H9 (cell line): ENCODE measurements at regions not wholly inside any gene's neighbourhood (a gene's known extent, or its start where the extent isn't known, plus 50 kb on each side); places are given as distances from the start of the nearest gene placed in this dataset.

ENCODE experiments used
- DNase-seq: peaks from one replicate; pipeline ENCODE4 v3.0.0-alpha.2; 2017
- H2AFZ ChIP-seq: one replicate; pipeline ENCODE4 v1.6.1; 2013; ENCODE audit warnings: mild to moderate bottlenecking, low read length, control low read depth, moderate library complexity
- H2AK5ac ChIP-seq: 2 replicates; pipeline ENCODE4 v1.6.1; 2013; ENCODE audit warnings: low read length, control low read depth, mixed read lengths; ENCODE audit not compliant: insufficient read length
- H2BK120ac ChIP-seq: one replicate; pipeline ENCODE4 v1.6.1; 2013; ENCODE audit warnings: low read depth, mild to moderate bottlenecking, low read length, control low read depth, inconsistent platforms; ENCODE audit not compliant: poor library complexity, severe bottlenecking
- H2BK12ac ChIP-seq: 2 replicates; pipeline ENCODE4 v1.6.1; 2013; ENCODE audit warnings: low read length, control low read depth, mixed read lengths, low read depth; ENCODE audit not compliant: insufficient read length
- H2BK15ac ChIP-seq: 2 replicates; pipeline ENCODE4 v1.6.1; 2013; ENCODE audit warnings: low read depth, low read length, control low read depth
- H2BK20ac ChIP-seq: one replicate; pipeline ENCODE4 v1.6.1; 2013; ENCODE audit warnings: low read depth, mild to moderate bottlenecking, low read length, control low read depth, inconsistent platforms; ENCODE audit not compliant: poor library complexity, severe bottlenecking
- H2BK5ac ChIP-seq: 2 replicates; pipeline ENCODE4 v1.6.1; 2013; ENCODE audit warnings: low read length, control low read depth, mixed read lengths; ENCODE audit not compliant: insufficient read length
- H3K14ac ChIP-seq: 2 replicates; pipeline ENCODE4 v1.6.1; 2013; ENCODE audit warnings: low read length, control low read depth; ENCODE audit not compliant: insufficient read depth
- H3K18ac ChIP-seq: 2 replicates; pipeline ENCODE4 v1.6.1; 2013; ENCODE audit warnings: low read depth, mild to moderate bottlenecking, mixed read lengths, low read length, control low read depth; ENCODE audit not compliant: insufficient read length
- H3K23ac ChIP-seq: 2 replicates; pipeline ENCODE4 v1.6.1; 2013; ENCODE audit warnings: low read length, control low read depth, mixed read lengths, low read depth; ENCODE audit not compliant: insufficient read length
- H3K23me2 ChIP-seq: 2 replicates; pipeline ENCODE4 v1.6.1; 2013; ENCODE audit warnings: low read depth, mild to moderate bottlenecking, mixed read lengths, low read length, control low read depth; ENCODE audit not compliant: insufficient read length, poor library complexity, severe bottlenecking
- H3K27ac ChIP-seq: 2 replicates; pipeline ENCODE4 v1.5.1; 2013; ENCODE audit warnings: low read length, control low read depth, mixed read lengths, low read depth; ENCODE audit not compliant: insufficient read length
- H3K27me3 ChIP-seq: 2 replicates; pipeline ENCODE4 v1.6.1; 2013; ENCODE audit warnings: low read length, control low read depth, inconsistent platforms; ENCODE audit not compliant: insufficient read depth
- H3K4ac ChIP-seq: 2 replicates; pipeline ENCODE4 v1.6.1; 2013; ENCODE audit warnings: low read depth, mild to moderate bottlenecking, control low read depth, inconsistent platforms, low read length, moderate library complexity
- H3K4me1 ChIP-seq: 2 replicates; pipeline ENCODE4 v1.6.1; 2013; ENCODE audit warnings: low read length, control low read depth, inconsistent platforms; ENCODE audit not compliant: insufficient read depth
- H3K4me2 ChIP-seq: 2 replicates; pipeline ENCODE4 v1.6.1; 2013; ENCODE audit warnings: low read length, control low read depth, mixed read lengths; ENCODE audit not compliant: insufficient read length, insufficient read depth
- H3K56ac ChIP-seq: 2 replicates; pipeline ENCODE4 v1.6.1; 2013; ENCODE audit warnings: low read depth, mild to moderate bottlenecking, mixed read lengths, low read length, control low read depth; ENCODE audit not compliant: insufficient read length
- H3K79me1 ChIP-seq: 2 replicates; pipeline ENCODE4 v1.6.1; 2013; ENCODE audit warnings: low read depth, mild to moderate bottlenecking, moderate library complexity, low read length, control low read depth, inconsistent platforms; ENCODE audit not compliant: insufficient read depth, poor library complexity, severe bottlenecking
- H3K79me2 ChIP-seq: 2 replicates; pipeline ENCODE4 v1.6.1; 2013; ENCODE audit warnings: low read length, control low read depth, inconsistent platforms; ENCODE audit not compliant: insufficient read depth
- H3K9ac ChIP-seq: 2 replicates; pipeline ENCODE4 v1.6.1; 2013; ENCODE audit warnings: low read length, control low read depth, mixed read lengths; ENCODE audit not compliant: insufficient read length; ENCODE audit errors: extremely low read depth
- H3K9me3 ChIP-seq: one replicate; pipeline ENCODE4 v1.6.1; 2013; ENCODE audit warnings: low read depth, low read length, inconsistent platforms; ENCODE audit not compliant: control insufficient read depth
- H3T11ph ChIP-seq: one replicate; pipeline ENCODE4 v1.6.1; 2013; ENCODE audit warnings: mild to moderate bottlenecking, low read length, control low read depth, inconsistent platforms
- H4K20me1 ChIP-seq: one replicate; pipeline ENCODE4 v1.6.1; 2013; ENCODE audit not compliant: control insufficient read depth, insufficient read length, insufficient read depth
- H4K5ac ChIP-seq: 2 replicates; pipeline ENCODE4 v1.6.1; 2013; ENCODE audit warnings: low read depth, mild to moderate bottlenecking, mixed read lengths, low read length, control low read depth; ENCODE audit not compliant: insufficient read length
- H4K8ac ChIP-seq: replicated peaks from 2 replicates; pipeline ENCODE4 v1.6.1; 2013; ENCODE audit warnings: low read length, control low read depth, mixed read lengths, low read depth; ENCODE audit not compliant: insufficient read length
- H4K91ac ChIP-seq: 2 replicates; pipeline ENCODE4 v1.6.1; 2013; ENCODE audit warnings: low read depth, mild to moderate bottlenecking, moderate library complexity, mixed read lengths, low read length, control low read depth; ENCODE audit not compliant: insufficient read length
- H3K27ac Mint-ChIP-seq, 3 experiments: 2 replicates in 2 of 3; 3 replicates in 1 of 3; pipeline ENCODE4 v1.8.0; 2020 to 2021; ENCODE audit warnings: mixed read lengths in 3 of 3, mild to moderate bottlenecking in 1 of 3, moderate library complexity in 1 of 3
- H3K27me3 Mint-ChIP-seq: 2 replicates; pipeline ENCODE4 v1.8.0; 2021; ENCODE audit warnings: low read depth, mild to moderate bottlenecking, moderate library complexity, mixed read lengths
- H3K36me3 Mint-ChIP-seq, 3 experiments: 2 replicates in 2 of 3; 3 replicates in 1 of 3; pipeline ENCODE4 v1.8.0; 2020 to 2021; ENCODE audit warnings: low read depth in 3 of 3, mixed read lengths in 3 of 3; ENCODE audit not compliant: insufficient read depth in 1 of 3
- H3K4me1 Mint-ChIP-seq, 2 experiments: 2 replicates each; pipeline ENCODE4 v1.8.0; 2020; ENCODE audit warnings: mixed read lengths in 2 of 2
- H3K4me3 Mint-ChIP-seq, 2 experiments: 2 replicates in 1 of 2; 3 replicates in 1 of 2; pipeline ENCODE4 v1.8.0; 2020 to 2021; ENCODE audit warnings: mild to moderate bottlenecking in 2 of 2, mixed read lengths in 2 of 2, moderate library complexity in 1 of 2
- H3K9me3 Mint-ChIP-seq, 2 experiments: 2 replicates in 1 of 2; 3 replicates in 1 of 2; pipeline ENCODE4 v1.8.0; 2020; ENCODE audit warnings: mild to moderate bottlenecking in 2 of 2, mixed read lengths in 2 of 2, moderate library complexity in 1 of 2
- CTCF ChIP-seq: fragments of 200-600 bp; sonication (generic); conservative IDR thresholded peaks from 3 replicates; pipeline ENCODE4 v1.8.0; 2021; ENCODE audit warnings: antibody characterized with exemption, mild to moderate bottlenecking
- WGBS: extraction: QIAGEN DNeasy Blood & Tissue Kit; methylation state at CpG from one replicate; pipeline ENCODE4 v1.1.7; 2013; ENCODE audit warnings: missing lambda C conversion rate, low lambda C conversion rate, mixed read lengths; ENCODE audit not compliant: insufficient read length; ENCODE audit errors: extremely low coverage; 5-methylcytosine and 5-hydroxymethylcytosine counted together

- H2BK20ac ChIP-seq, result no peak overlapping the region
- H3K27ac Mint-ChIP-seq, result no peak overlapping the region
- H3K79me2 ChIP-seq, result no peaks in the 10 kb centered on the region
- no peak overlapping the region for H3K4ac ChIP-seq
- no CpG with 5 or more reads among the region's 7 CpGs for WGBS
- no peak overlapping the region; the same call in 1 of the 2 replicates for H3K14ac ChIP-seq
- no peaks in the 10 kb centered on the region for H4K20me1 ChIP-seq
- no peaks in the 10 kb centered on the region for H3K79me1 ChIP-seq
- H3K4me3 Mint-ChIP-seq, result no peak overlapping the region
- H3K4me1 ChIP-seq, result peaks cover 2% of the 10 kb centered on the region; the same call in 1 of the 2 replicates
- no peak overlapping the region for H3K4me2 ChIP-seq
- H4K8ac ChIP-seq, result no peak overlapping the region
- H2AK5ac ChIP-seq, result no peak overlapping the region
- H3K23ac ChIP-seq, result no peak overlapping the region
- H4K91ac ChIP-seq, result no peak overlapping the region
- TF ChIP-seq CTCF, result no peak
- no peak overlapping the region for H3K18ac ChIP-seq
- no peaks in the 10 kb centered on the region for H3K9me3 Mint-ChIP-seq
- peaks cover 46% of the 10 kb centered on the region in 2 experiments for H3K4me1 Mint-ChIP-seq
- peaks cover 7% of the 10 kb centered on the region for H3K27me3 Mint-ChIP-seq
- H3K9ac ChIP-seq, result no peak overlapping the region
- no peaks in the 10 kb centered on the region for H3K9me3 ChIP-seq
- no peaks in the 10 kb centered on the region for H3K36me3 Mint-ChIP-seq
- H4K5ac ChIP-seq, result no peak overlapping the region
- no peak overlapping the region for H2BK5ac ChIP-seq
- H3K27ac ChIP-seq, result no peak overlapping the region
- H2BK15ac ChIP-seq, result no peak overlapping the region
- no peak overlapping the region for H2BK12ac ChIP-seq
- H2AFZ ChIP-seq, result no peak overlapping the region
- H3K56ac ChIP-seq, result no peak overlapping the region
- H3K23me2 ChIP-seq, result no peaks in the 10 kb centered on the region
- no peak for DNase-seq
- H3T11ph ChIP-seq, result no peak overlapping the region
- H2BK120ac ChIP-seq, result no peak overlapping the region
- H3K27me3 ChIP-seq, result no peaks in the 10 kb centered on the region
Observed at GRCh38 chr2:42961961-42962360, 169.6 kb upstream of the HAAO start.
